Upper lobe of right lung (tissue), 1 donor: ENCODE measurements at regions not wholly inside any gene's neighbourhood (a gene's known extent, or its start where the extent isn't known, plus 50 kb on each side); places are given as distances from the start of the nearest gene placed in this dataset.

Experiments used
- ATAC-seq: fragments of 200-7000 bp; cut with Tn5 transposase; one replicate; pipeline ENCODE4 v1.9.1; 2020; ENCODE audit warnings: mild to moderate bottlenecking, moderate library complexity
- DNase-seq: peaks from one replicate; pipeline ENCODE4 v3.0.0-alpha.2; 2020
- H3K27ac ChIP-seq: fragments of 200-600 bp; one replicate; pipeline ENCODE4 v1.8.0; 2022
- H3K27me3 ChIP-seq: fragments of 200-600 bp; one replicate; pipeline ENCODE4 v1.8.0; 2022; ENCODE audit warnings: mild to moderate bottlenecking
- H3K36me3 ChIP-seq: fragments of 200-600 bp; one replicate; pipeline ENCODE4 v1.8.0; 2022
- H3K4me1 ChIP-seq: fragments of 200-600 bp; one replicate; pipeline ENCODE4 v1.8.0; 2022
- H3K4me3 ChIP-seq: fragments of 200-600 bp; one replicate; pipeline ENCODE4 v1.8.0; 2022; ENCODE audit warnings: mild to moderate bottlenecking
- H3K9me3 ChIP-seq: fragments of 200-600 bp; one replicate; pipeline ENCODE4 v1.8.0; 2022
- intact Hi-C: fragments of 100-400 bp; cut with DNase I; formaldehyde crosslinking; loops from one replicate; pipeline ENCODE4 v1.11.0; 2022
- TF ChIP-seq, protein P1 (sequence below): fragments of 200-600 bp; IDR thresholded peaks from one replicate; pipeline ENCODE4 v1.8.0; 2022; ENCODE audit warnings: antibody characterized with exemption
- donor health status: DM: no; HTN: yes; CAD: no; lungs with severe emphysema.

DNA sequence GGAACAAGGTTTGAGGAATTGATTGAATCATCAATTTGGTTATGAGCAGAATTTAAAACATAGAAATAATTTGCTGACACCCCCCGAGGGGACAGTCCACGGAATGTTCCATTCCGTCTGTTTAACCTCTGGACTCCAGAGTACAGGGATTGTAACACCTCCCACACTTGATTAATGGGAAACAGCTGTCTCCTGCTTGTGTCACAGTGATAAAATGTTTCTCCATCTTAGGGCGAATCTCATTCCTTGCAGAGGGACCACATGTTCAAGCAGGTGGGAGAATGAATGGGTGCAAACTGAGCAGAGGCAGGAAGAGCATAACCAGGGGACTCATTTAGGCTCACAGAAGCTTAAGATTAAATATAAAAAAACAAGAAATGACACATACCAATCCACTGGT lies 249.5 kb upstream of the RBFOX1 start:
- H3K4me3 ChIP-seq: no peak overlapping the region
- H3K36me3 ChIP-seq: no peaks in the 10 kb centered on the region
- intact Hi-C loops: no loop called here
- no peaks in the 10 kb centered on the region for H3K9me3 ChIP-seq
- ATAC-seq: no peak
- TF ChIP-seq, protein P1, sequence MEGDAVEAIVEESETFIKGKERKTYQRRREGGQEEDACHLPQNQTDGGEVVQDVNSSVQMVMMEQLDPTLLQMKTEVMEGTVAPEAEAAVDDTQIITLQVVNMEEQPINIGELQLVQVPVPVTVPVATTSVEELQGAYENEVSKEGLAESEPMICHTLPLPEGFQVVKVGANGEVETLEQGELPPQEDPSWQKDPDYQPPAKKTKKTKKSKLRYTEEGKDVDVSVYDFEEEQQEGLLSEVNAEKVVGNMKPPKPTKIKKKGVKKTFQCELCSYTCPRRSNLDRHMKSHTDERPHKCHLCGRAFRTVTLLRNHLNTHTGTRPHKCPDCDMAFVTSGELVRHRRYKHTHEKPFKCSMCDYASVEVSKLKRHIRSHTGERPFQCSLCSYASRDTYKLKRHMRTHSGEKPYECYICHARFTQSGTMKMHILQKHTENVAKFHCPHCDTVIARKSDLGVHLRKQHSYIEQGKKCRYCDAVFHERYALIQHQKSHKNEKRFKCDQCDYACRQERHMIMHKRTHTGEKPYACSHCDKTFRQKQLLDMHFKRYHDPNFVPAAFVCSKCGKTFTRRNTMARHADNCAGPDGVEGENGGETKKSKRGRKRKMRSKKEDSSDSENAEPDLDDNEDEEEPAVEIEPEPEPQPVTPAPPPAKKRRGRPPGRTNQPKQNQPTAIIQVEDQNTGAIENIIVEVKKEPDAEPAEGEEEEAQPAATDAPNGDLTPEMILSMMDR: no peak
- no peak overlapping the region for H3K27ac ChIP-seq
- no peaks in the 10 kb centered on the region for H3K4me1 ChIP-seq
- H3K27me3 ChIP-seq: no peaks in the 10 kb centered on the region
- no peak for DNase-seq

DNA sequence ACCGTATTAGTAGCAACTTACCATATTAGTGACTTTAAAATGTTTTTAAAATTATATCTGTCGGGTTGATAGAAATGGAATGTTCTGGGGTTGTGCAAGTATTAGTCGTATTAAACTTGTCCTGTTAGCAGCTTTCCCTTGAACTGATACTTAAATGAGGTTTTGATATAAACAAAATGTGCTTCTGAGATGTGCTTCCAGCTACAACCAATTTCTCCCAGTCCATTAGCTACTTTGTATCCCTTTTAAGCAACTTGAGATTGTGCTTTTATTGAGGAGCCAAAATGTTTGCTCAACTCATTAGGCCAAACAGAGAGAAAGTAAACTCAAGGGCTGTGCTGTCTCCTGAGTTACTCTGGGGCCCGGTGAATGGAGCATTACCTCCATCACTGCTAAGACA lies 255.0 kb upstream of the RBFOX1 start:
- Histone ChIP-seq H3K27ac (no peak overlapping the region), H3K9me3 (peaks cover 8% of the 10 kb centered on the region), H3K4me1 (no peaks in the 10 kb centered on the region), H3K4me3 (no peak overlapping the region), H3K27me3 (no peaks in the 10 kb centered on the region), H3K36me3 (no peaks in the 10 kb centered on the region)
- TF ChIP-seq, protein P1: no peak
- ATAC-seq (no peak), DNase-seq (no peak)
- intact Hi-C loops: no loop called here

DNA sequence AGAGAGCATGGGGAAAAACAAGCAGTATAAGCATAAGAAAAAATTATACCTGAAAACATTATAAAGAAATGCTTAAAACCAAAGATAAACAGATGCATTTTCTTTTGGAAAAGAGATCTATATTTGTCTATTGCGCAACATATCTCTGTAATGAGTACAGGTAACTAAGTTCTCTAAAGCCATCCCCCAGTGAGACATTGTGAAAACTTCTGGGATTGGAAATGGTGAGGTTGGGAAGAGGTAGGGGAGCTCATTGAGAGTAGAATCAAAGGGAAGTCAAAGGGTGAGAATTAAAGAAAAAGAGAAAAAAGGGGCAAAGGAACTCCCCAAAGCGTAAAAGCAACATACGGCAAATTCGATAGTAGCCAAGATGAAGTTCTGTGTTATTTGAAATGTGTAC lies 257.9 kb upstream of the RBFOX1 start:
- no peaks in the 10 kb centered on the region for H3K27me3 ChIP-seq
- intact Hi-C loops: no loop called here
- H3K4me3 ChIP-seq: no peak overlapping the region
- TF ChIP-seq, protein P1: no peak
- H3K9me3 ChIP-seq: peaks cover 8% of the 10 kb centered on the region
- DNase-seq (no peak), ATAC-seq (no peak)
- H3K36me3 ChIP-seq: no peaks in the 10 kb centered on the region
- no peak overlapping the region for H3K27ac ChIP-seq
- no peaks in the 10 kb centered on the region for H3K4me1 ChIP-seq

DNA sequence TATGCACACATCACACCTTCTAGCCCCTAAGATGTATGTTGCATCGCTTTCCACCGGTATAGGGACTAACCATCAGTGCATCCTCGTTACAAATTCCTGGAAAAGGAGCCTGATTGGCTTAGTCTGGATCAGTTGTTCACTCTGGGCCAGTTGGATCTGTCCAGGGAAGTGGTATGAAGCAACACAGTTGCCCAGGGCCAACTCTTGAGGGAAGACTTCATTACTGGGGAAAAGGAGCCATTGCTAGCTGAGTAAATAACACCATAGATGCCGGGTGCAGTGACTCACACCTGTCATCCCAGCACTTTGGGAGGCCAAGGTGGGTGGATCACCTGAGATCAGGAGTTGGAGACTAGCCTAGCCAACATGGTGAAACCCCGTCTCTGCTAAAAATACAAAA lies 275.2 kb upstream of the RBFOX1 start:
- Histone ChIP-seq H3K4me1 (no peaks in the 10 kb centered on the region), H3K27ac (no peak overlapping the region), H3K27me3 (no peaks in the 10 kb centered on the region), H3K9me3 (no peaks in the 10 kb centered on the region), H3K36me3 (no peaks in the 10 kb centered on the region), H3K4me3 (no peak overlapping the region)
- TF ChIP-seq, protein P1: no peak
- intact Hi-C loops: no loop called here
- no peak for DNase-seq
- ATAC-seq: no peak

DNA sequence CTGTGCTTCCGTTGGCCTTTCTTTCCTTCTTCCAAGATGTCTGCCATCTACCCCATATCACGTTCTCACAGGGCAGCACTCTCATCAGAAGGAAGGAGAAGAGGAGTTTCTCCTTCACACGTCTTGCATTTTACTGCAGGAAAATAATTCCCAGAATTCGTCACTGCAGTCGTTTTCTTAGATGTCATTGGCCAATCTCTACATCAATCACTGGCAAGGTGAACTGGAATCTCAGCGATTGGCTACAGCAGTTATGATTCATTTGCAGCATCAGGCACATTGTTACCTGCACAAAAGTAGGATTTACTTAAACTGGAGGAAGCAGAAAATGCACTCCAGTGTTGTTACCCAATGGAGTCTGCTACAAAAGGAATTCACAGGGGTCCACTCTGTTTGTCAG lies 277.2 kb upstream of the RBFOX1 start:
- intact Hi-C loops: no loop called here
- no peaks in the 10 kb centered on the region for H3K27me3 ChIP-seq
- TF ChIP-seq, protein P1: no peak
- no peak overlapping the region for H3K27ac ChIP-seq
- no peak for DNase-seq
- H3K4me1 ChIP-seq: no peaks in the 10 kb centered on the region
- H3K36me3 ChIP-seq: no peaks in the 10 kb centered on the region
- H3K4me3 ChIP-seq: no peak overlapping the region
- no peak for ATAC-seq
- H3K9me3 ChIP-seq: no peaks in the 10 kb centered on the region

DNA sequence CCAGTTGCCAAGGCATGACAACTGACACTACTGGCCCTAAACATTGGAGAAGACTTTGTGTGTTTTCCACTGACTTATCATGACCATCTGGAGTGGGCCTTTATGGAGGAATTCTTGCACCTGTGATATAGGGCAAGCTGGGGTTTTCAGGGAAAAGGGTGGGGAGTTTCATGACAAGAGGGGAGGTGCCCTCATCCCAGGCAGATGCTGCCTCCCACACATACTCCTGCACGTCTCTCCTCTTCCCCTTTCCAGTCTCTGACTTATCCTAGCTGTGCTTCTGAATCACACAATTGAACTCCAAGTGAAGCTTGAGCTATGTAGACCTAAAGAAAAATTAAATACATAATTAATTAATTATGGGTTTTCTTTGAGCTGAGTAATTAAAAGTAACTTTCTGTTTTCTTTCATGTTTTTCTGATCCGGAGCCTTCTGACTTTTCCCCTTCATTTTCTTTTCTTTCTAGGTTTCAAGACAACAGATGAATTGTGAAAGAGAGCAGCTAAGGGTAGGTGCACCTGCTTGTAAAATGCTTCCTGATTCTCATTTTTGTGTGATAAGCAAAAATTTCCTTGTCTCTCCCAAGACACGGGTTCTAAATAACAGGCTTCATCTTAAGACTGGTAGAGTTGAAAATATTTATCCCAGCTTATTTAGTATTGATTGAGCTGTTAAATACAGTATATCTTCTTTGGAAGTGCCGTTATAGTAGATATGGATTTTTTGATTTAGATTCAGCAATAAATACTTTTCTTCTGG lies 280.9 kb upstream of the RBFOX1 start:
- DNase-seq (no peak), ATAC-seq (no peak)
- Histone ChIP-seq H3K27ac (no peak overlapping the region), H3K9me3 (no peaks in the 10 kb centered on the region), H3K27me3 (no peaks in the 10 kb centered on the region), H3K4me1 (no peaks in the 10 kb centered on the region), H3K36me3 (no peaks in the 10 kb centered on the region), H3K4me3 (no peak overlapping the region)
- TF ChIP-seq, protein P1: no peak
- intact Hi-C loops: no loop called here
